ENCODE measurements at regions not wholly inside any gene's neighbourhood (a gene's known extent, or its start where the extent isn't known, plus 50 kb on each side); places are given as distances from the start of the nearest gene placed in this dataset.

- H3K4me3 ChIP-seq (ENCODE audit: low read depth, low read length) = no peak overlapping the region
- peak; percentile 42 for TF ChIP-seq CTCF (IDR thresholded peaks at IDR 0.05; ENCODE audit: insufficient read depth, low read length, missing control alignments)
- ChIA-PET POLR2A (no interaction called here), CTCF (interaction anchor here (1.0 to 1.4 kb wide), 3 partner anchors 88 to 165 kb away, joined by 3 to 4 read pairs (median 3); no protein-coding TSS in a partner anchor)
- DNase-seq (ENCODE audit: low read depth, low spot score) = no peak
Observed at GRCh38 chr11:112453601-112454577, 193.2 kb upstream of the PLET1 start.

GRCh38 chr11:112454841-112455240 is 194.2 kb upstream of the PLET1 start:
- no peak for TF ChIP-seq CTCF (IDR thresholded peaks at IDR 0.05; ENCODE audit: insufficient read depth, low read length, missing control alignments)
- CTCF ChIA-PET = interaction anchor here (0.8 to 1.4 kb wide), 2 partner anchors 159 to 166 kb away, joined by 3 read pairs; no protein-coding TSS in a partner anchor

GRCh38 chr11:112455791-112456190 is 195.1 kb upstream of the PLET1 start:
- POLR2A ChIA-PET = no interaction called here
- no peak overlapping the region for H3K4me3 ChIP-seq (ENCODE audit: low read depth, low read length)
- CTCF ChIA-PET = no interaction called here
- DNase-seq (ENCODE audit: low read depth, low spot score) = no peak
- TF ChIP-seq CTCF (IDR thresholded peaks at IDR 0.05; ENCODE audit: insufficient read depth, low read length, missing control alignments) = no peak

More at GRCh38 chr11:112454841-112455240, 194.2 kb upstream of the PLET1 start:
- POLR2A ChIA-PET = no interaction called here
- no peak for DNase-seq (ENCODE audit: low read depth, low spot score)
- H3K4me3 ChIP-seq (ENCODE audit: low read depth, low read length) = no peak overlapping the region

- CTCF ChIA-PET = no interaction called here
- DNase-seq (ENCODE audit: low read depth, low spot score) = no peak
- POLR2A ChIA-PET = no interaction called here
- TF ChIP-seq CTCF (IDR thresholded peaks at IDR 0.05; ENCODE audit: insufficient read depth, low read length, missing control alignments) = no peak
- no peak overlapping the region for H3K4me3 ChIP-seq (ENCODE audit: low read depth, low read length)
Observed at GRCh38 chr11:112457532-112457931, 196.9 kb upstream of the PLET1 start.

- CTCF ChIA-PET = no interaction called here
- peak overlapping the region; percentile 35; the same call in 1 of the 2 replicates for H3K4me3 ChIP-seq (ENCODE audit: low read depth, low read length)
- POLR2A ChIA-PET = no interaction called here
- no peak for TF ChIP-seq CTCF (IDR thresholded peaks at IDR 0.05; ENCODE audit: insufficient read depth, low read length, missing control alignments)
- no peak for DNase-seq (ENCODE audit: low read depth, low spot score)
Observed at GRCh38 chr11:112459001-112459400, 198.3 kb upstream of the PLET1 start.

GRCh38 chr11:112460141-112460540 is 199.5 kb upstream of the PLET1 start:
- POLR2A ChIA-PET = no interaction called here
- no peak overlapping the region for H3K4me3 ChIP-seq (ENCODE audit: low read depth, low read length)
- TF ChIP-seq CTCF (IDR thresholded peaks at IDR 0.05; ENCODE audit: insufficient read depth, low read length, missing control alignments) = no peak
- no peak for DNase-seq (ENCODE audit: low read depth, low spot score)
- CTCF ChIA-PET = no interaction called here
